Skin epidermis (tissue), 12 donors: ENCODE measurements at regions not wholly inside any gene's neighbourhood (a gene's known extent, or its start where the extent isn't known, plus 50 kb on each side); places are given as distances from the start of the nearest gene placed in this dataset.
"Not testable (repeated sequence)": the region's sequence is repeated elsewhere in the genome, so short reads cannot be mapped to it uniquely, and the experiment has no call there.

Experiments used
- H3K27ac ChIP-seq, 21 experiments: fragments of 200-600 bp; sonication (generic) in 11 of 21; one replicate each; pipeline ENCODE4 v1.5.0; 2020; ENCODE audit warnings: mild to moderate bottlenecking in 3 of 21, inconsistent platforms in 2 of 21, moderate library complexity in 2 of 21
- H3K4me3 ChIP-seq, 7 experiments: fragments of 200-600 bp; sonication (generic) in 2 of 7; one replicate each; pipeline ENCODE4 v1.5.0; 2020; ENCODE audit warnings: inconsistent platforms in 2 of 7, mild to moderate bottlenecking in 2 of 7, moderate library complexity in 1 of 7

- H3K27ac ChIP-seq: no peak overlapping the region
Observed at GRCh38 chr16:48960830-48961229, 320.8 kb downstream of the CBLN1 start.

GRCh38 chr16:48959747-48960146 lies 321.9 kb downstream of the CBLN1 start:
- no peak overlapping the region for H3K4me3 ChIP-seq
- no peak overlapping the region for H3K27ac ChIP-seq

More at GRCh38 chr16:48960830-48961229, 320.8 kb downstream of the CBLN1 start:
- H3K4me3 ChIP-seq: no peak overlapping the region

- no peak overlapping the region for H3K4me3 ChIP-seq
- no peak overlapping the region for H3K27ac ChIP-seq
Observed at GRCh38 chr16:48959204-48959603, 322.4 kb downstream of the CBLN1 start.

- Histone ChIP-seq H3K4me3 (no peak overlapping the region), H3K27ac (no peak overlapping the region)
Observed at GRCh38 chr16:48958681-48959080, 323.0 kb downstream of the CBLN1 start.

GRCh38 chr16:48956620-48957019 lies 325.0 kb downstream of the CBLN1 start:
- no peak overlapping the region for H3K4me3 ChIP-seq

GRCh38 chr16:48955837-48956236 lies 325.8 kb downstream of the CBLN1 start:
- Histone ChIP-seq H3K27ac (no peak overlapping the region), H3K4me3 (no peak overlapping the region)

More at GRCh38 chr16:48956620-48957019, 325.0 kb downstream of the CBLN1 start:
- no peak overlapping the region for H3K27ac ChIP-seq

GRCh38 chr16:48951621-48952125 lies 330.0 kb downstream of the CBLN1 start:
- H3K27ac ChIP-seq, H3K4me3 ChIP-seq: not testable (repeated sequence)

- no peak overlapping the region for H3K4me3 ChIP-seq
- no peak overlapping the region for H3K27ac ChIP-seq
Observed at GRCh38 chr16:48950184-48950583, 331.5 kb downstream of the CBLN1 start.

- Histone ChIP-seq H3K4me3 (no peak overlapping the region), H3K27ac (no peak overlapping the region)
Observed at GRCh38 chr16:48949636-48950035, 332.0 kb downstream of the CBLN1 start.

GRCh38 chr16:48948911-48949310 lies 332.7 kb downstream of the CBLN1 start:
- Histone ChIP-seq H3K27ac (no peak overlapping the region), H3K4me3 (no peak overlapping the region)

GRCh38 chr16:48947371-48947713 lies 334.3 kb downstream of the CBLN1 start:
- Histone ChIP-seq H3K27ac (no peak overlapping the region), H3K4me3 (no peak overlapping the region)

- Histone ChIP-seq H3K4me3 (no peak overlapping the region), H3K27ac (no peak overlapping the region)
Observed at GRCh38 chr16:48946686-48947370, 334.8 kb downstream of the CBLN1 start.

- no peak overlapping the region for H3K4me3 ChIP-seq
Observed at GRCh38 chr16:48942996-48943395, 333.0 kb upstream of the N4BP1 start.

GRCh38 chr16:48936811-48937210 lies 326.8 kb upstream of the N4BP1 start:
- no peak overlapping the region for H3K27ac ChIP-seq
- no peak overlapping the region for H3K4me3 ChIP-seq

More at GRCh38 chr16:48942996-48943395, 333.0 kb upstream of the N4BP1 start:
- H3K27ac ChIP-seq: no peak overlapping the region

- Histone ChIP-seq H3K27ac (no peak overlapping the region), H3K4me3 (no peak overlapping the region)
Observed at GRCh38 chr16:48932216-48932855, 322.4 kb upstream of the N4BP1 start.

- no peak overlapping the region for H3K4me3 ChIP-seq
- H3K27ac ChIP-seq: no peak overlapping the region
Observed at GRCh38 chr16:48930951-48931553, 321.1 kb upstream of the N4BP1 start.

GRCh38 chr16:48919791-48920190 lies 309.8 kb upstream of the N4BP1 start:
- H3K4me3 ChIP-seq: no peak overlapping the region
- H3K27ac ChIP-seq: no peak overlapping the region

- Histone ChIP-seq H3K4me3 (no peak overlapping the region), H3K27ac (no peak overlapping the region)
Observed at GRCh38 chr16:48918520-48919258, 308.7 kb upstream of the N4BP1 start.

- Histone ChIP-seq H3K4me3 (no peak overlapping the region), H3K27ac (no peak overlapping the region)
Observed at GRCh38 chr16:48916566-48916965, 306.6 kb upstream of the N4BP1 start.

- H3K27ac ChIP-seq: no peak overlapping the region
- H3K4me3 ChIP-seq: no peak overlapping the region
Observed at GRCh38 chr16:48914070-48914469, 304.1 kb upstream of the N4BP1 start.
